Sigmoid colon (tissue), 6 donors: ENCODE measurements at regions not wholly inside any gene's neighbourhood (a gene's known extent, or its start where the extent isn't known, plus 50 kb on each side); places are given as distances from the start of the nearest gene placed in this dataset.

ENCODE experiments used
- DNase-seq: peaks from one replicate; pipeline ENCODE4 v3.0.0-alpha.2; 2019
- H3K27ac ChIP-seq, 4 donors: fragments of 200-600 bp; sonication (generic); one replicate each; pipeline ENCODE4 v1.5.1; 2016 to 2019; ENCODE audit warnings: mild to moderate bottlenecking in 1 of 4
- H3K27me3 ChIP-seq, 3 donors: fragments of 200-600 bp; sonication (generic); one replicate each; pipeline ENCODE4 v1.5.1; 2019; ENCODE audit warnings: mild to moderate bottlenecking in 1 of 3
- H3K36me3 ChIP-seq, 4 donors: fragments of 200-600 bp; sonication (generic); one replicate each; pipeline ENCODE4 v1.5.1; 2016 to 2019
- H3K4me1 ChIP-seq, 4 donors: fragments of 200-600 bp; sonication (generic); one replicate each; pipeline ENCODE4 v1.5.1; 2017 to 2019
- H3K4me3 ChIP-seq, 4 donors: fragments of 200-600 bp; sonication (generic); one replicate each; pipeline ENCODE4 v1.5.1; 2017 to 2019; ENCODE audit warnings: mild to moderate bottlenecking in 2 of 4, moderate library complexity in 1 of 4
- H3K9me3 ChIP-seq, 4 donors: fragments of 200-600 bp in 3 of 4; sonication (generic) in 3 of 4; one replicate each; pipeline versions ENCODE4 v1.5.1 to v1.6.1; 2013 to 2019
- CTCF ChIP-seq, 4 experiments: fragments of 450-650 bp in 3 of 4; fragments of 200-600 bp in 1 of 4; IDR thresholded peaks; one replicate each; pipeline ENCODE4 v1.5.1; 2016 to 2019; ENCODE audit warnings: antibody characterized with exemption in 4 of 4, mild to moderate bottlenecking in 3 of 4, moderate library complexity in 2 of 4
- EP300 ChIP-seq, 4 donors: sonication (generic); formaldehyde crosslinking; IDR thresholded peaks; one replicate each; pipeline ENCODE4 v1.6.1; 2017; ENCODE audit warnings: antibody characterized with exemption in 4 of 4
- POLR2A ChIP-seq, 2 donors: fragments of 450-650 bp; IDR thresholded peaks; one replicate each; pipeline ENCODE4 v1.6.1; 2016; ENCODE audit warnings: antibody characterized with exemption in 2 of 2, mild to moderate bottlenecking in 2 of 2, moderate library complexity in 2 of 2
- POLR2AphosphoS5 ChIP-seq, 4 donors: sonication (generic); formaldehyde crosslinking; IDR thresholded peaks; one replicate each; pipeline ENCODE4 v1.6.1; 2017; ENCODE audit warnings: antibody characterized with exemption in 4 of 4
- WGBS, 2 donors: extraction: QIAGEN DNeasy Blood & Tissue Kit; methylation state at CpG; one replicate each; pipeline ENCODE4 v1.1.7; 2013; 5-methylcytosine and 5-hydroxymethylcytosine counted together
- intact Hi-C: fragments of 100-400 bp; cut with DNase I; formaldehyde crosslinking; loops from one replicate; pipeline ENCODE4 v1.15.1; 2023
- donor health status: healthy with polysubstance abuse.
- donor health status: healthy.

DNA sequence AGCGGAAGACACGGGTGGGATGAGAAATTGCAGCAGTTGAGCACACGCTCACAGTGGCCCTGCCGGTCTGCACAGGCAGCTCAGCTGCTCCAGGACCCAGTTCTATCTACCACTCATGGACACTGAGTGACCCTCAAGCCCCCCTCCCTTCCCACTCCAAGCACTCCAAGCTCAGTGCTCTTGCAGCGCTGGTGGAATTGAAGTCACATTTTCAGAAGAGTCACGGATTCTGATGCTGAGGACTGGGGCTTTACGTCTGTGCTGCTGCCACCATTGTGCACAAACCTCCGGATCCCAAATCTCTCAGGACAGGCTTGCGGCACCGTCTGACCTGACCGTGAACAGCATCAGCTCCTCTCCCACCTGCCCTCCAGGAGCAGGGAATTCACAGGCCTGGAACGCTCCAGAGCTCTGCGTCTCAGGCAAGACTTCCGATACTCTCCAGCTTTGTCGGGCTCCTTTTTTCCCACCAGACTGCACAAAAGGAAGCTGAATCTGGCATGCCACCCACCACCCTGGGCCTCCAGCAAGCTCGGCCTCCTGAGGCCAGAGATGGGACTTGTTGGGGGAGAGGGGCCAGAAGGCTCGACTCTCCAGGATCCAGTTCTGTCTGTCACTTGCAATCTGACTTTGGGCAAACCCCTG, 213.1 kb upstream of the RTL1 start:
- Histone ChIP-seq H3K36me3 (no peaks in the 10 kb centered on the region), H3K27me3 (no peaks in the 10 kb centered on the region), H3K27ac (no peak overlapping the region), H3K4me3 (no peak overlapping the region), H3K4me1 (no peaks in the 10 kb centered on the region), H3K9me3 (no peaks in the 10 kb centered on the region)
- intact Hi-C loops: no loop called here
- WGBS, 2 donors: 82 to 86% methylated on average over 17 of the region's 17 CpGs
- TF ChIP-seq CTCF (IDR thresholded peaks at IDR 0.05) (no peak), POLR2A (IDR thresholded peaks at IDR 0.05) (no peak), EP300 (IDR thresholded peaks at IDR 0.05) (no peak), POLR2AphosphoS5 (IDR thresholded peaks at IDR 0.05) (no peak)
- DNase-seq: peak; percentile 35

GRCh38 chr14:101117543-101117942, 214.0 kb upstream of the RTL1 start:
- Histone ChIP-seq H3K36me3 (no peaks in the 10 kb centered on the region), H3K4me1 (no peaks in the 10 kb centered on the region), H3K4me3 (no peak overlapping the region), H3K27me3 (no peaks in the 10 kb centered on the region), H3K9me3 (no peaks in the 10 kb centered on the region), H3K27ac (no peak overlapping the region)
- WGBS, 2 donors: 72 to 86% methylated on average over 2 of the region's 2 CpGs
- no peak for DNase-seq
- no peak for TF ChIP-seq EP300 (IDR thresholded peaks at IDR 0.05)
- TF ChIP-seq POLR2AphosphoS5 (IDR thresholded peaks at IDR 0.05): no peak
- TF ChIP-seq POLR2A (IDR thresholded peaks at IDR 0.05): no peak
- TF ChIP-seq CTCF (IDR thresholded peaks at IDR 0.05): no peak
- intact Hi-C loops: no loop called here

GRCh38 chr14:101118233-101118632, 214.7 kb upstream of the RTL1 start:
- Histone ChIP-seq H3K9me3 (no peaks in the 10 kb centered on the region), H3K36me3 (no peaks in the 10 kb centered on the region), H3K4me1 (no peaks in the 10 kb centered on the region), H3K27ac (no peak overlapping the region), H3K27me3 (no peaks in the 10 kb centered on the region), H3K4me3 (no peak overlapping the region)
- 75 to 89% methylated on average over 4 of the region's 4 CpGs for WGBS, 2 donors
- intact Hi-C loops: no loop called here
- TF ChIP-seq POLR2A (IDR thresholded peaks at IDR 0.05) (no peak), CTCF (IDR thresholded peaks at IDR 0.05) (no peak), EP300 (IDR thresholded peaks at IDR 0.05) (no peak), POLR2AphosphoS5 (IDR thresholded peaks at IDR 0.05) (no peak)
- peak; percentile 37 for DNase-seq

DNA sequence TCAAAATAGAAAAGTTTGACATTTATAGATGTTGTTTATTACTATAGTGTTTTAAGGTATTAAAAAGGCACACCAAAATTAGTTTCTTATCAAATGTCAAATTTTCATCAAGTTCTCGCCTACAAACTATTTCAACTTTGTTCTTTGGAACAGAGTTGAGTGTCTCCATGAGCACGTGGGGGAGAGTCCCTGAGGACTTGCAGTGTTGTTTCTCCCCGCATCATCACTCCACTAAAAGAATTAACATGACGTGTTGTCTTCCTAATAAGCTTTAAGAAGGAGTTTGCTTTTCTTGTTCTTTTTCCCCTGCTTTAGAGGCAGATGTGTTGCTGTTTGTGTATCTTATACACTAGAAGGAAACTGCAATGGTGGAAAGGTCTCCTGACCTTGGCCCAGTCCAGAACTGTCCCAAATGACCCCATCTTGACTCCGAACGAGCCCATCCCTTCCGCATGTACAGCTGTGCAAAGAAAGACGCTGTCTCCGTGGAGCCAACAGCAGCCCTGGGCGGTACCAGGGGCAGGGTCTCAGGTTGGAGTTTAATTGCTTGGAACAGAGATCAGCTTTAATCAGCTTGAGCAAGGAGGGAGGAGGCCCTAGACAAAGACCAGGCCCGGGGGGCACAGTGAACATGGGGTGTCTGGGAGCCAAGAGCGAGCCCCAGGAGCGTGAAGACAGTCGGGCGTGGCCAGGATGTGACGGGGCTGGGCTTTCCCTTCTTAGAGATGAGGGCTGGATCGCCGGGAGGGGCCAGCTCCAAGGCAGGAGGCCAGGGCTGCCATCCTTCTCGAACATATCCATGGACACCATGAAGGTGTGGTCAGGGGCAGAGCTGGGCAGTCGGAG, 215.4 kb upstream of the RTL1 start:
- Histone ChIP-seq H3K36me3 (no peaks in the 10 kb centered on the region), H3K27me3 (no peaks in the 10 kb centered on the region), H3K4me1 (no peaks in the 10 kb centered on the region), H3K9me3 (no peaks in the 10 kb centered on the region), H3K27ac (no peak overlapping the region), H3K4me3 (no peak overlapping the region)
- DNase-seq: peak; percentile 49
- TF ChIP-seq CTCF (IDR thresholded peaks at IDR 0.05) (no peak), EP300 (IDR thresholded peaks at IDR 0.05) (no peak), POLR2AphosphoS5 (IDR thresholded peaks at IDR 0.05) (no peak), POLR2A (IDR thresholded peaks at IDR 0.05) (no peak)
- intact Hi-C loops: no loop called here
- 37 to 68% methylated on average over 20 of the region's 20 CpGs for WGBS, 2 donors
